NCI-H2171 treated with DMSO at 0.1 percent for 48 hours (cell line): ENCODE measurements at regions not wholly inside any gene's neighbourhood (a gene's known extent, or its start where the extent isn't known, plus 50 kb on each side); places are given as distances from the start of the nearest gene placed in this dataset.

Source experiments
- DNase-seq: peaks from one replicate; lab custom pipeline; 2025; lab: John Stamatoyannopoulos, UW

DNA sequence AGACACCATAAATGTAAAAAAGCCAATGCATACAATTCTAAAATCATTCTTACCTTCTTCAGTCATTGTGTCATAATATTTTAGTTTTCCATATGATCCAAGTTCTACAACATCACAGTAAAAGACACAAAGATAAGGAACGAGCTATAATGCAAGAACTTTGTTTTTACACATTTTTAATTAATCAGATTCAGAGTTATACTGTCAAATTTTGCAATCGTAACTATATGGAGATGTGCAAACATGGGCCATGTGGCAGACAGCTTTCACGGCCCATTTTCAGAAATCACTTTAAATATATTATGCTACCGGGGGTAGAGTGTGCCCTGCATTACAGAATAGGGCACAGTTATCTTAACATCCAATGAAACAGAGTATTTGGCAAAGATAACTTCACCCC, 188.4 kb downstream of the ACER2 start:
- no peak for DNase-seq

DNA sequence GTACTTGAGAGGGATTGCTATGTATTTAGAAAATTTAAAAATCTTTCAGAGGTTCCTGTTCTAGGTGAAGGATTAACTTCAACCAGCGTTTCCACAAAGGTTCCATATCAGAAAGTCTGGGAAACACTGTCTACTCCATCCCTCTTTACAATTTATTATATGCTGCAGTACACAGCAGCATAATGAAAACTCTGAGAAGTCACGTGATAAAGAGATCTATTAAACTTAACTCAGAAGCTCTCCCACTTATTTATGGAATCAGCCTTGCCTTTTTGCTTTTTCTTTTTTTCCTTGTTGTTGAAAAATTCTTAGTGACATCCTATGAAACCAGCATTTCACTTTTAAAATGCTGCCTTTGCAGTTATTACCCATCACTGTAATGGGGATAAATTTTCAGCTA, 186.2 kb downstream of the ACER2 start:
- no peak for DNase-seq

DNA sequence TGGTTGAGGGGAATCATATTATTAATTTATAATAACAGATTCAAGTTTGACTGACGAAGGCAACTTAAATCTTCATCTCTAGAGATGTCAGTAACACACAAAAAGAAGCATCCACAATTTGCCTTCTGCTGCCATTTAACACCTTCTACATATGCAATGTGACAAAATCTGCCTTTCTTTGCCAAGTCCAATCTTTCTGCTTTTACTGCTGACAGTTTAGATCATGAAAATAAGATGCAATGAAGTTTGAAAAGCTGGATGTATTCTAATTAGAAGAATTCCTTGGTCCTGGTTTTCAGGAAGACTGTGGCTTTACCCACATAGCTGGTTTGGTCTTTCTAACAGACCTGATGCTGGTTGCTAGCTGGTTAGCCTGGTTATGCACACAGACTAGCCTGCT, 178.9 kb downstream of the ACER2 start:
- DNase-seq = no peak

DNA sequence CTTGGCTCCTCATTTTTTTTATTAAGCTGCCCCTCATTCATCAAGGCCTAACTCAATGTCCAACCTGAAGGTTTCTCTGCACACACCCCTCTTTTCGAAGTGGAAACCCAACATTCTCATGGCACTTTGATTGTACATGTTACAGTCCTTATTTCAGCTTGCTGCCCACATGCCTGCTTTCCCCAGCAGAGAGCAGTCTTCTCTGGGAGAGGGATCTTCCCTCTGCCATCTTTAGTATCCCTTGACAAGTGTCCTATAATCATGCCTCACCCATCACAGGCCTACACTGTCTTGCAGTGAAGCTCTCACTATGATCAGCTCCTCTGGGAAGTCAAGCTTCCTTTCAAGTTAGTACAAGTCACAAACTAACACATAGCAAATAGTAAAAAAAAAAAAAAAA, 175.1 kb downstream of the ACER2 start:
- no peak for DNase-seq

DNA sequence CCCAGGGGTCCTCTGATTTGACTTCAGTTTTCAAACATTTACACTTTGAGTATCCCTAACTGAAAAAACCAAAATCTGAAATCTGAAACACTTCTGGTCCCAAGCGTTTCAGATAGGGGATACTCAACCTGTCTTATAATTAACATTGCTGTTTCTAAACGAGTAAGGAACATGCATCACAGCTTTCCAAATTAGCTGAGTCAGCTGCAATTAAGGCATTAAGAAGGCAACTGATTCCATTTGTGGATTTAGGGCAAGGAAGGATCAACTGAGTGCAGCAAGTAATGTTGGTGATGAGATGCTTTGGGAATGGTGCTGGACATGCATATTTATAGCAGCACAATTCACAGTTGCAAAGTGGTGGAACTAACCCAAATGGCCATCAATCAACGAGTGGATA, 168.6 kb downstream of the ACER2 start:
- no peak for DNase-seq

- peak; percentile 11 for DNase-seq
Measured at GRCh38 chr9:19568946-19569345, 160.1 kb downstream of the ACER2 start.

- no peak for DNase-seq
Measured at GRCh38 chr9:19564396-19565061, 155.7 kb downstream of the ACER2 start.

GRCh38 chr9:19555214-19555613, 146.4 kb downstream of the ACER2 start:
- DNase-seq = no peak

DNA sequence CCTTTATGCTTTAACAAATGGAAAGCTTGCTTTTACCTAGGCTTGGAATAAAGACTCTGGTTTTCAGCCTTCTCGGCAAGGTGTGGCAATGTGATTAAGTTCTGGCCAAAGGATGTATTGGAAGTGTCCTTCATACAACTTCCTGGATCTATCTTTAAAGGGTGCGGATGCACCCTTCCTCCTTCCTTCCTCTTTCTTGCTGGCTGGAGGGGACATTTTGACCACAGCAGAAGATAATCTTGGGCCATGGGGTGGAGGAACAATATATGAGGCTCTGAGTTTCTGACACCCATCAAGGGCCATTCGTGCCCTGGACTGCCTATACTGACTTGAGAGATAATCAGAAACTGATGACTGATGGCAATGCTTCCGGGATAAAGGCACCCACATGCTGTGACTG, 145.7 kb downstream of the ACER2 start:
- no peak for DNase-seq

DNA sequence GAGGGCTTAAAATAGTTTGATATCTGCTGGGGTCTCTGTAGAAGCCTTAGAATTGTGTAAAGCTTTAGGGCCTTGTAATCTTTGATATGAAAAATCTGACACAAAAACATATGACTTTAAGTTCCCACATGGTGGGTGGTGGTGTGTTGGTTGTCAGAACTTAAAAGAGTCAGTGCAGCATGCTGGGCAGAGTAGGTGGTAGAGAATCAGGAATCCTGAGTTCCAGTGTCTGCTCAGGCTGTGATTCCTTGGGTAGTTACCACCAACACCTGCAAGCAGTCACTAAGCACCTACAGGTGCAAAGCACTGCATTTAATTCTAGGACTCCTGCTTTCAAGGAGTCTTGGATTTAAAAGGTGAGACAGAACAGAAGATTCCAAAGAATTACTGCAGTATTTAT, 144.6 kb downstream of the ACER2 start:
- no peak for DNase-seq

DNA sequence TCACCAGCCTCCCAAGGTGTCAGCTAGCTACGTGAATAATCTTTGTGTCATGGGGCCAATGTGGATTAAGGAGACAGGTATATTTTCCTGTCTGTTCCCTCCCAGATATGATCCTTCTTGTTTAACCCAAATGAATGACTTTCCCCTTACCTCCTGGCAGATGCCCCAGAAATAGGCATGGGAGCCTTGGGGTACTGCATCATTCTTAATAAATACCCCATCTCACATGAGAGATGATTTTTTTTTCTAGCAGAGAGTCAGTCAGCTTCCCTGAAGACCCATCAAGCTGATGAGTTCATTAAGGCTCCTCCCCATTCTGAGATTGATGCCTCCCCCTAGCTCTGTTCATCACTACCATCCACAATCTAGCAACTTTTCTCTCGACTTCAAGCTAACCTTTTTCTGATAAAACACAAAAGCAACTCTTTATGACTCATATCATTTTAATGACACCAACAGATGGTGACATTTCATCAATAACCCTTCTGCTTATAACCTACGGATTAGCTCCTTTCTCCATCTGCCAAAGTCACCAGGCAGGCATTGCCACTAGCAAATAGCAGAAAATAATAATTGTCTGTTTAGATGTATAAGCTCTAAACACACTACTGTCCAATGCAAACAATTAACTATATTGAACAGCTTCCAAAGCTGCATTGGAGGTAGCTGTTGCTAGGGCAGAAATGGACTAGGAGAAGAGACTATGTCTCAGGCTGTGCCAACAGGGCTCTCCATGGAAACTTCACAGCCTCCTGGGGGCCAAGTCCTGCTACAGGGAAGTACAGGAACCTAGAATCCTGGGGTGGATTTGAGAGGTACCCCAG, 143.7 kb downstream of the ACER2 start:
- DNase-seq = peak; percentile 39

DNA sequence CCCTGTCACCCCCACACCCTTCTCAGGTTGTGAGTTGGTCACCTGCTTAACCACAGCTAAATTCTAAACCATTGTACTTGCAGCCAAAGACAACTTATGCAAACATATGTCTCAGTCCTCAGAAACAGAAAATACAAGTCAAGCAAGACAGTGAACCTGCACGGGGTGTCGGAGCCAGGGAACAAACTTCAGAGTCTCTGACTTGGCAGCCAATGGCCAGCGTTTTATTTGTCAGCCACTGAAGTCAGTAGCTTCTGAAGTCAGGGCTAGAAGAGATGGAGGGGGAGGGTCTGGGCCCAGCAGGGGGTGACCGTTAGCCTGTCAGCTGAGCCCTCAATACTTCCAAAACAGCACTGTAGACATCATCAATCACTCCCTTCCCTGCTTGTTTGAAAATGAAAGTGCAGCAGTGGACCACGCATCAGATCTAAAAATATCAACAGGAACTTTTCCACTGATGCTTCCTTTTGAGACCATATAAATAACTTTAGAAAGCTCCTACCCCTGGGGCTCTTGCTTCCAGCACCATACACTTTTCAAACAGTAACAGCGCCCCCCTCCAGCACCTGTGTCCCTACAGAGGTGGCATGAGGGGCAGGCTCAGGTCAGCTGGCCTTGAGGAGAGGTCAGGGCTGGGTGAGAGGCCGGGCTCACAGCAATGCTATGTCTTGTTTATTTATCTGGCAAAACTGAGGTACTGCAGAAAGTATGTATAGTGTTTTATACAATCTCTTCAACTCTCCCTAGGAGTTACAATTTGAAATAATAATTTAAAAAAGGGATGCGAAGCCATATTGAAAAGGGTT, 142.5 kb downstream of the ACER2 start:
- DNase-seq = no peak

- no peak for DNase-seq
Measured at GRCh38 chr9:19550009-19550408, 141.2 kb downstream of the ACER2 start.

DNA sequence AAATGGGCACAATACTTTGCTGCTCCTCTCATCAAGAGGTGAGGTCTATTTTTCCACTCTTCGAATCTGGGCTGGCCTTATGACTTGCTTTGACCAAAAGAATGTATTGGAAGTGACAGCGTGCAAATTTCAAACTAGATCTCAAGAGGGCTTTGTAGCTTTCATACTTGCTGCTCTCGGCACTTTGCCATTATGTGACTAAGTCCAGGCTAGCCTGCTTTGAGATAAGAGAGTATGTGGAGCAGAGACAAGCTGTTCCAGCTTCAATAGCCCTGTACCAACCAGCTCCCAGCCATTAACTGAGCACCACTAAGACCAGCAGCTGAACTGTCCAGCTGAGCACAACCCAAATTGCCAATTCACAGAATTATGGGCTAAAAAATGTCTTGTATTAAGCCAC, 124.6 kb downstream of the ACER2 start:
- DNase-seq = no peak

GRCh38 chr9:19527663-19528062, 118.9 kb downstream of the ACER2 start:
- no peak for DNase-seq

GRCh38 chr9:19522558-19522957, 113.7 kb downstream of the ACER2 start:
- no peak for DNase-seq

GRCh38 chr9:19521205-19521604, 112.4 kb downstream of the ACER2 start:
- DNase-seq = no peak

GRCh38 chr9:19517202-19517942, 108.6 kb downstream of the ACER2 start:
- no peak for DNase-seq

GRCh38 chr9:19516348-19516747, 107.5 kb downstream of the ACER2 start:
- DNase-seq = no peak

DNA sequence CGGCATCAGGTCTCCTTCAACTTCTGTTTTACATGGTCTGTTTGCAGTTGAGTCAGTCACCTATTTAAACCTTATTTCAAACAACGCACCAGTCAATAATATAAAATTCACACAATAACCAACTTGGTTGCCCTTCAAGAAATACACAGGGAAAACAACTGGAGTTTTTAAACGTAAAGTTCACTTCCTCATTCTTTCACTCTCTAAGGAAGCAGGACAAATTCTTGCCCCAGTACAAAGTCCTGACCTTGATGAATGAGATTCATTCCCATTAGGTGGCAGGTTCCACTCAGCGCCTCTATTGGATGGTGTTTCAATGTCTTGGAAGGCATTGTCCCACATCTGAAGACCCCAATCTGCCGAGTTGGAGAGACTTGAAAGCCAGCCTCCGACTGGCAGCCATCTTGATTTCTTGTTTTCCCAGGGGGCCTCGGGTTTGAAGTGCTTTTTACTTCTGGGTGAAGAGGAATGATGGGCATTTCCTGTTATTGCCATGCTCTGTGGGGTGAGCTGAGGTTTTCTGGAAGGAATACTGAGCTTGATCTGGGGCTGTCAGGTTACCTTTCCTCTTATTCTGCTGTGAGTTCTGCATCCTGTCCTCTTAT, 105.0 kb downstream of the ACER2 start:
- DNase-seq = peak; percentile 2

DNA sequence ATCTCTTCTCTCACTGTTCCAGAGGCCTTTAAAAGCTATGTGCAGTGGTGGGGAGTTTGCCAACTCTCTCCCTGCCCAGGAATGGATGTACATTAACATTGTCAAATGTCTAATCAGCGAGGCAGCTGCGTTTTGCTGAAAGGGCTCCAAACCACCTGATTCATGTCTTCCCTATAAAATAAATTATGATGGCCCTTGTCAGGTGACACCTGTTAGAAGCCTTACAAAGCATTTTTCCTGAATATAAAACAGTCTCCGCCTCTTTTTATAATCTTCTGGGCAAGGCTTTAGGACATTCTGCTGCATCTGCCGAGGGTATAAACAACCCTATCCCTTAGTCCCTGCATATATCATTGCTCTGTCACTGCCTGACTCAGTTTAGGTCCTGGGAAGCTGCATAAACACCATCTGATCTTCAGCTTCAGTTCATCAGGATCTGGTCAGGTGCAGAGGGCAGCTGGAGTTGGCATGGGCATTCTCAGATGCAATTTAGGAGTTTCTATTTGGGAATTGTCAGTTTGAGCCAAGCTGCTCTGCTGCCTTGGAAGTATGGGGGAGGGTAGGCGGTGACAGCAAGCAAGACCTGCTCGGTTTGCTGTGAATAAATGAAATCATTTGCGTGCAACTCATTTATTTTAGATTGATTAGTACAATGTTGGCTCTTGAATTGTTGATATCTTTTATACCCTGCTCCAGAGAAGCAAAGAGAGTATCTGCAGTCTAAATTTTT, 103.5 kb downstream of the ACER2 start:
- DNase-seq = no peak
